ENCODE measurements at regions not wholly inside any gene's neighbourhood (a gene's known extent, or its start where the extent isn't known, plus 50 kb on each side); places are given as distances from the start of the nearest gene placed in this dataset.

GRCh38 chr2:39503277-39503676 lies 66.2 kb upstream of the MAP4K3 start:
- H3K4me3 Mint-ChIP-seq = no peak overlapping the region
- CTCF ChIA-PET = no interaction called here
- peaks cover under 1% of the 10 kb centered on the region for H3K9me3 Mint-ChIP-seq
- H3K4me1 Mint-ChIP-seq (ENCODE audit: low read depth) = no peaks in the 10 kb centered on the region
- intact Hi-C loops (cut with micrococcal nuclease) = no loop called here
- H3K36me3 Mint-ChIP-seq (ENCODE audit: low read depth) = peaks cover under 1% of the 10 kb centered on the region
- no peak for DNase-seq
- no peak overlapping the region for H3K27ac Mint-ChIP-seq
- peaks cover 11% of the 10 kb centered on the region for H3K27me3 Mint-ChIP-seq (ENCODE audit: low read depth)

- no peak for DNase-seq
- Mint-ChIP-seq H3K36me3 (ENCODE audit: low read depth) (no peaks in the 10 kb centered on the region), H3K4me1 (ENCODE audit: low read depth) (no peaks in the 10 kb centered on the region), H3K27ac (no peak overlapping the region), H3K27me3 (ENCODE audit: low read depth) (peaks cover 12% of the 10 kb centered on the region), H3K4me3 (no peak overlapping the region), H3K9me3 (no peaks in the 10 kb centered on the region)
- CTCF ChIA-PET = no interaction called here
- intact Hi-C loops (cut with micrococcal nuclease) = no loop called here
Measured at GRCh38 chr2:39504790-39505335, 67.8 kb upstream of the MAP4K3 start.

DNA sequence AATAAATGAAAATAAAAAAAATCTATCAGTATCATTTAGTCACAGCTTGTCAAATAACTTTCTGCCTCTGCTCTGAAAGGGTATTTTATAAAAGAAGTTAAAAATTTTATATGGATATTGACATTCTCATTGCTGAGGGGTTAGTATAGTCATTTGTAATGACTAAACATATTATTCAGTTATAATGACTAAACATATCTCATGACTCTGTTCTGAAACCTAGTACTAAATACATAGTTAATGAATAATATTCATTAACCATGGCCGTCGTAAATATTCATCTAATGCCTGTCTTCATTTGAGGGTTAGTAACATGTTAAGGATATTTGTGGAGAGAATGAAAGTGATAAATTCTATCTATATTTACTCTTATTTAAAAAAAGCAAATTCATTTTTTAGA lies 69.1 kb upstream of the MAP4K3 start:
- intact Hi-C loops (cut with micrococcal nuclease) = no loop called here
- no peak for DNase-seq
- CTCF ChIA-PET = no interaction called here
- Mint-ChIP-seq H3K4me1 (ENCODE audit: low read depth) (peaks cover 2% of the 10 kb centered on the region), H3K27me3 (ENCODE audit: low read depth) (peaks cover 12% of the 10 kb centered on the region), H3K9me3 (no peaks in the 10 kb centered on the region), H3K27ac (no peak overlapping the region), H3K36me3 (ENCODE audit: low read depth) (no peaks in the 10 kb centered on the region), H3K4me3 (no peak overlapping the region)

- no peak for DNase-seq
- Mint-ChIP-seq H3K4me3 (no peak overlapping the region), H3K9me3 (no peaks in the 10 kb centered on the region), H3K36me3 (ENCODE audit: low read depth) (no peaks in the 10 kb centered on the region), H3K4me1 (ENCODE audit: low read depth) (peaks cover 22% of the 10 kb centered on the region), H3K27ac (no peak overlapping the region), H3K27me3 (ENCODE audit: low read depth) (peaks cover 5% of the 10 kb centered on the region)
- CTCF ChIA-PET = interaction anchor here (0.8 kb wide), 1 partner anchor 33 kb away, joined by 3 read pairs; no protein-coding TSS in a partner anchor
- intact Hi-C loops (cut with micrococcal nuclease) = no loop called here
Measured at GRCh38 chr2:39508198-39508597, 71.1 kb upstream of the MAP4K3 start.

DNA sequence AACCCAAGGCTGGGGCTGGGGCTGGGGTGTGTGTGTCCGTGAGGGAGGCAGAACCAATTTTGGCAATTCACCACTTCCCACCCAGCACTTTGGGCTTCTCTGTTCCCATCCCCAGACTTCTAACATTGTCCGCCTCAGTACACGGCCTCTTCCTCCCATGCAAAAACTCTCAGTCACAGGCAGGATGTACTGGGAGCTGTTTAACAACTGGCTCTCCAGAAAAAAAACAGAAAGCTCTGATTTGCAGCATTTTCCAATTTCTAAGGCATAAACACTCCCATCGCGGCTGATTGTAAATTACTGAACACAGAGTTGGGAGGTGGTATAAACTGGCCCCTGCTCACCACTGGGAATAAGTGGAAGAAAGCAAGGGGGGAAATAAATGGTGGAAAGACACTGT lies 73.1 kb upstream of the MAP4K3 start:
- Mint-ChIP-seq H3K27ac (no peak overlapping the region), H3K27me3 (ENCODE audit: low read depth) (peaks cover 3% of the 10 kb centered on the region), H3K4me3 (no peak overlapping the region), H3K4me1 (ENCODE audit: low read depth) (peaks cover 34% of the 10 kb centered on the region), H3K36me3 (ENCODE audit: low read depth) (no peaks in the 10 kb centered on the region), H3K9me3 (no peaks in the 10 kb centered on the region)
- CTCF ChIA-PET = no interaction called here
- no peak for DNase-seq
- intact Hi-C loops (cut with micrococcal nuclease) = loop anchor here (10.0 kb wide), 1 partner anchor 435 kb away; no protein-coding TSS in a partner anchor

GRCh38 chr2:39511219-39511604 lies 74.1 kb upstream of the MAP4K3 start:
- peaks cover 34% of the 10 kb centered on the region for H3K4me1 Mint-ChIP-seq (ENCODE audit: low read depth)
- CTCF ChIA-PET = interaction anchor here (1.1 kb wide), 1 partner anchor 19 kb away, joined by 3 read pairs; no protein-coding TSS in a partner anchor
- H3K27me3 Mint-ChIP-seq (ENCODE audit: low read depth) = peaks cover 3% of the 10 kb centered on the region
- H3K9me3 Mint-ChIP-seq = no peaks in the 10 kb centered on the region
- intact Hi-C loops (cut with micrococcal nuclease) = loop anchor here (10.0 kb wide), 1 partner anchor 434 kb away; no protein-coding TSS in a partner anchor
- H3K4me3 Mint-ChIP-seq = no peak overlapping the region
- DNase-seq = no peak
- H3K27ac Mint-ChIP-seq = no peak overlapping the region
- H3K36me3 Mint-ChIP-seq (ENCODE audit: low read depth) = no peaks in the 10 kb centered on the region

DNA sequence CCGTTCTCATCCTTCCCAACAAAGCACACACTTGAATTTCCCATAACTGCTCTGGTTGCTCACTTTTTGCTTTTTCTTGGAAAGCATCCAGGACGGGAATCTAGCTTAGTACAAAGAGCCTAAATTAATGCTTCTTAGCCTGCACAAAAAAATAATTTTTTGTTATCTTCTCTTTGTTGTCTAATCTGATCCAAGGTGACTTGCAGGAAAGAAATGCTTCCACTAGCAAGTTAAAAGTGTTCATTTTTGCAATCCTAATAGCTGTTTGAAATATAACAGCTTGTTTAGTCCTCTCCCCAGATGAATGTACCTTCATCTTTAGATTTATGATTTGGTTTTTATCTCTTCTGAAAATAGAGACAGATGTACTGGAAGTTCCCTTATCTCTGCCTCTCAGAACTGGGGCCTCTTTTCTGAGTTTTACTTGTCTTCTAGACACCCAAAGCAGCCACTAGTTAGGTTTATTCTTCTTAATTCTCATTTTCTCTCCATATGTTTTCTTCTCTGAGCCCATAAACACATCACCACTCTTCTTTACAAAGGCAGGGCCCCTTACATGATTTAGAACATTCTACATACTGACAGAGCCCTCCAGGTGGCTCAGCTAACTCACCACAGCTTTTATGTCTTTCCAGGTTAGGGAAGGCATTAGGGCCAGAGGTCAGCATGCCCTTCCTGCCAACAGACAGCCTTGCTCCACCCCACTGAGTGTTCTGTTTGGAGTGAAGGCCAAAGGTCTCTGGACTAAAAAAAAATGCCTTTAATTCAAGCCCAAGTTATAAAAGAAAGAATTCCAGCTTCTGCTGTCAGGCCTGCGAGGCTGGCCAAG lies 74.7 kb upstream of the MAP4K3 start:
- DNase-seq = no peak
- intact Hi-C loops (cut with micrococcal nuclease) = loop anchor here (2.0 to 10.0 kb wide), 2 partner anchors 391 to 433 kb away; no protein-coding TSS in a partner anchor
- no peaks in the 10 kb centered on the region for H3K9me3 Mint-ChIP-seq
- peak overlapping the region; percentile 67 for H3K27ac Mint-ChIP-seq
- peaks cover 34% of the 10 kb centered on the region for H3K4me1 Mint-ChIP-seq (ENCODE audit: low read depth)
- H3K4me3 Mint-ChIP-seq = no peak overlapping the region
- H3K36me3 Mint-ChIP-seq (ENCODE audit: low read depth) = no peaks in the 10 kb centered on the region
- CTCF ChIA-PET = interaction anchor here (0.6 to 1.1 kb wide), 3 partner anchors 19 to 239 kb away, joined by 3 to 4 read pairs (median 3); no protein-coding TSS in a partner anchor
- H3K27me3 Mint-ChIP-seq (ENCODE audit: low read depth) = peaks cover 3% of the 10 kb centered on the region

DNA sequence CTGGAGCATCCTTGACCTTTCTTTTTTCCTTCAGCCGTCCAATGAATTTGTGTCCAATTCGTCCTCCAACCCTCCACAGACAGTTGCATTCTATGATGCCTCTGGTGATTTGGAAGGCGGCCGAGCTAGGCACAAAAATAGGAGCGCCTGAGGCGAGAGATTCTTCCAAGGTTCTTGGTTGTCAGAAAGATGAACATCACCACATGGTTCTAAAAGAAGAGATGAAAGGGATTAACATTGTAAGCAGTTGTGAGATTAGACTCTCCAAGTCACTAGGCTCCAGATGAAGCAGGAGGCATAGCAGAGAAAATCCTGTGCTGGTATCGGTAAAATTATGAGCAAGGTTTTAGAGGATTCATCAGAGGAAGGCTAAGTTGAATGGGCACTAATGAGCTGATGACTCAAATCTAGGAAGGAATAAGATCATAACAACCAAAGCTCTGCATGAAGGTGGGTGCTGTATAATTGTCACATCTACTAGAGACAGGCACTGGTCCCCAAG lies 75.4 kb upstream of the MAP4K3 start:
- DNase-seq = peak; percentile 42
- no peak overlapping the region for H3K4me3 Mint-ChIP-seq

DNA sequence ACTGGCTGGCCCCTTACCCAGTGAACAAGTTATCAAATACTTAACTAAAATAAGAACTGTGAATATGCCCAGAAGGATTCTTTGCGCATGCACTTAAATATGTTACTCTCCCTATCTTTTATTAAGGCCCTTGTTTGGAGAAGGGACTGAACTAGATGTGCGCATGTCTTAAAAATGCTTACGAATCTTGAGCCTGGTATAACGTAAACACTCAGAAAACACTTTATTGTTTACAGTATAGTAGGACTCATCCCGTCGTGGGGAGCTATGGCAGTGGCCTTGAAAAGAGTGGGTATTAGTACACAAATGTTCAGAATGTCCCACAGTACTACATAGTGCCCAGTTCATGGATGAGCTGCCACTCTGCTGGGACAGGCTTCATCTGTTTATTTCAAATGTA lies 75.9 kb upstream of the MAP4K3 start:
- Mint-ChIP-seq H3K36me3 (ENCODE audit: low read depth) (no peaks in the 10 kb centered on the region), H3K9me3 (no peaks in the 10 kb centered on the region), H3K27ac (peak overlapping the region; percentile 42), H3K4me1 (ENCODE audit: low read depth) (peaks cover 34% of the 10 kb centered on the region), H3K4me3 (no peak overlapping the region), H3K27me3 (ENCODE audit: low read depth) (peaks cover 3% of the 10 kb centered on the region)
- intact Hi-C loops (cut with micrococcal nuclease) = loop anchor here (1.0 to 10.0 kb wide), 11 partner anchors 21 to 432 kb away; no protein-coding TSS in a partner anchor
- DNase-seq = no peak
- CTCF ChIA-PET = interaction anchor here (1.0 to 1.9 kb wide), 2 partner anchors 21 to 133 kb away, joined by 4 to 8 read pairs; no protein-coding TSS in a partner anchor

More for the DNA sequence above, 75.4 kb upstream of the MAP4K3 start:
- CTCF ChIA-PET = interaction anchor here (0.6 to 1.9 kb wide), 3 partner anchors 21 to 239 kb away, joined by 3 to 8 read pairs (median 4); no protein-coding TSS in a partner anchor
- intact Hi-C loops (cut with micrococcal nuclease) = loop anchor here (2.0 to 10.0 kb wide), 2 partner anchors 390 to 432 kb away; no protein-coding TSS in a partner anchor
- H3K27ac Mint-ChIP-seq = peak overlapping the region; percentile 67
- H3K36me3 Mint-ChIP-seq (ENCODE audit: low read depth) = no peaks in the 10 kb centered on the region
- H3K27me3 Mint-ChIP-seq (ENCODE audit: low read depth) = peaks cover 3% of the 10 kb centered on the region
- no peaks in the 10 kb centered on the region for H3K9me3 Mint-ChIP-seq
- peaks cover 34% of the 10 kb centered on the region for H3K4me1 Mint-ChIP-seq (ENCODE audit: low read depth)

- peak; percentile 89 for DNase-seq
- Mint-ChIP-seq H3K4me1 (ENCODE audit: low read depth) (peaks cover 34% of the 10 kb centered on the region), H3K9me3 (no peaks in the 10 kb centered on the region), H3K27me3 (ENCODE audit: low read depth) (no peaks in the 10 kb centered on the region), H3K36me3 (ENCODE audit: low read depth) (no peaks in the 10 kb centered on the region), H3K27ac (peak overlapping the region; percentile 6), H3K4me3 (no peak overlapping the region)
- CTCF ChIA-PET = interaction anchor here (1.9 to 2.1 kb wide), 2 partner anchors 22 to 216 kb away, joined by 6 to 8 read pairs; no protein-coding TSS in a partner anchor
- intact Hi-C loops (cut with micrococcal nuclease) = loop anchor here (1.0 to 10.0 kb wide), 11 partner anchors 21 to 431 kb away; no protein-coding TSS in a partner anchor
Measured at GRCh38 chr2:39513641-39514094, 76.6 kb upstream of the MAP4K3 start.

GRCh38 chr2:39514825-39515224 lies 77.7 kb upstream of the MAP4K3 start:
- intact Hi-C loops (cut with micrococcal nuclease) = loop anchor here (10.0 kb wide), 1 partner anchor 430 kb away; no protein-coding TSS in a partner anchor
- CTCF ChIA-PET = interaction anchor here (2.1 kb wide), 1 partner anchor 215 kb away, joined by 6 read pairs; no protein-coding TSS in a partner anchor

More at GRCh38 chr2:39514825-39515224, 77.7 kb upstream of the MAP4K3 start:
- no peak overlapping the region for H3K4me3 Mint-ChIP-seq
- peaks cover 34% of the 10 kb centered on the region for H3K4me1 Mint-ChIP-seq (ENCODE audit: low read depth)
- DNase-seq = no peak
- no peaks in the 10 kb centered on the region for H3K27me3 Mint-ChIP-seq (ENCODE audit: low read depth)
- no peak overlapping the region for H3K27ac Mint-ChIP-seq
- H3K36me3 Mint-ChIP-seq (ENCODE audit: low read depth) = no peaks in the 10 kb centered on the region
- H3K9me3 Mint-ChIP-seq = no peaks in the 10 kb centered on the region

All from activated naive CD4-positive, alpha-beta T cell treated with anti-CD3 and anti-CD28 coated beads for 36 hours (primary cell).